H1 (cell line): ENCODE measurements at regions not wholly inside any gene's neighbourhood (a gene's known extent, or its start where the extent isn't known, plus 50 kb on each side); places are given as distances from the start of the nearest gene placed in this dataset.

Experiments
- CEBPB ChIP-seq: IDR thresholded peaks from 2 replicates; pipeline ENCODE4 v1.6.1; 2012; ENCODE audit warnings: low read depth, low read length
- TF ChIP-seq, protein P1 (sequence below): fragments of 300-600 bp; sonication (generic); IDR thresholded peaks from 2 replicates; pipeline ENCODE4 v1.7.1; 2012; ENCODE audit warnings: low read length, moderate library complexity, mild to moderate bottlenecking, inconsistent platforms; ENCODE audit not compliant: insufficient replicate concordance
- TF ChIP-seq, protein P2 (sequence below): IDR thresholded peaks from 2 replicates; pipeline ENCODE4 v1.6.1; 2012; ENCODE audit warnings: inconsistent platforms

DNA sequence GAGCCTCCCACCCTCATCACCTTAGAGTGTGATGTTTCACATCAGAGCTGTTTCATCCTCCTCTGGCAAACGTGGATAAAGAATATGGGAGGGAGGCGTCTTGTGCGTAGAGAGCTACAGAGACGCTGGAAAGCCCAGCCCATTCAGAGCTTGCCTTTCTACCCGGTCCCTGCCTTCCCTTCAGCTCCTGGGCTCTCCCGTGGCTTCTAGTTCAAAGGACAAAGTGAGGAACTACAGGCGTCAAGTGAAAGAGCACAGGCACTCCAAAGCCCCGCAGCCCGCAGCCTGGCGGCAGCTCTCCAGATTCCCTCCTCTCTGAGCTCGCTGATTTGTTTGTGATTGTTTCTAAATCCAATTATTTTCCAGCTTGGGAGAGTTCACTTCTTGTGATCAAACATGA, 197.1 kb upstream of the IGF1R start (continued):
- TF ChIP-seq, protein P1, sequence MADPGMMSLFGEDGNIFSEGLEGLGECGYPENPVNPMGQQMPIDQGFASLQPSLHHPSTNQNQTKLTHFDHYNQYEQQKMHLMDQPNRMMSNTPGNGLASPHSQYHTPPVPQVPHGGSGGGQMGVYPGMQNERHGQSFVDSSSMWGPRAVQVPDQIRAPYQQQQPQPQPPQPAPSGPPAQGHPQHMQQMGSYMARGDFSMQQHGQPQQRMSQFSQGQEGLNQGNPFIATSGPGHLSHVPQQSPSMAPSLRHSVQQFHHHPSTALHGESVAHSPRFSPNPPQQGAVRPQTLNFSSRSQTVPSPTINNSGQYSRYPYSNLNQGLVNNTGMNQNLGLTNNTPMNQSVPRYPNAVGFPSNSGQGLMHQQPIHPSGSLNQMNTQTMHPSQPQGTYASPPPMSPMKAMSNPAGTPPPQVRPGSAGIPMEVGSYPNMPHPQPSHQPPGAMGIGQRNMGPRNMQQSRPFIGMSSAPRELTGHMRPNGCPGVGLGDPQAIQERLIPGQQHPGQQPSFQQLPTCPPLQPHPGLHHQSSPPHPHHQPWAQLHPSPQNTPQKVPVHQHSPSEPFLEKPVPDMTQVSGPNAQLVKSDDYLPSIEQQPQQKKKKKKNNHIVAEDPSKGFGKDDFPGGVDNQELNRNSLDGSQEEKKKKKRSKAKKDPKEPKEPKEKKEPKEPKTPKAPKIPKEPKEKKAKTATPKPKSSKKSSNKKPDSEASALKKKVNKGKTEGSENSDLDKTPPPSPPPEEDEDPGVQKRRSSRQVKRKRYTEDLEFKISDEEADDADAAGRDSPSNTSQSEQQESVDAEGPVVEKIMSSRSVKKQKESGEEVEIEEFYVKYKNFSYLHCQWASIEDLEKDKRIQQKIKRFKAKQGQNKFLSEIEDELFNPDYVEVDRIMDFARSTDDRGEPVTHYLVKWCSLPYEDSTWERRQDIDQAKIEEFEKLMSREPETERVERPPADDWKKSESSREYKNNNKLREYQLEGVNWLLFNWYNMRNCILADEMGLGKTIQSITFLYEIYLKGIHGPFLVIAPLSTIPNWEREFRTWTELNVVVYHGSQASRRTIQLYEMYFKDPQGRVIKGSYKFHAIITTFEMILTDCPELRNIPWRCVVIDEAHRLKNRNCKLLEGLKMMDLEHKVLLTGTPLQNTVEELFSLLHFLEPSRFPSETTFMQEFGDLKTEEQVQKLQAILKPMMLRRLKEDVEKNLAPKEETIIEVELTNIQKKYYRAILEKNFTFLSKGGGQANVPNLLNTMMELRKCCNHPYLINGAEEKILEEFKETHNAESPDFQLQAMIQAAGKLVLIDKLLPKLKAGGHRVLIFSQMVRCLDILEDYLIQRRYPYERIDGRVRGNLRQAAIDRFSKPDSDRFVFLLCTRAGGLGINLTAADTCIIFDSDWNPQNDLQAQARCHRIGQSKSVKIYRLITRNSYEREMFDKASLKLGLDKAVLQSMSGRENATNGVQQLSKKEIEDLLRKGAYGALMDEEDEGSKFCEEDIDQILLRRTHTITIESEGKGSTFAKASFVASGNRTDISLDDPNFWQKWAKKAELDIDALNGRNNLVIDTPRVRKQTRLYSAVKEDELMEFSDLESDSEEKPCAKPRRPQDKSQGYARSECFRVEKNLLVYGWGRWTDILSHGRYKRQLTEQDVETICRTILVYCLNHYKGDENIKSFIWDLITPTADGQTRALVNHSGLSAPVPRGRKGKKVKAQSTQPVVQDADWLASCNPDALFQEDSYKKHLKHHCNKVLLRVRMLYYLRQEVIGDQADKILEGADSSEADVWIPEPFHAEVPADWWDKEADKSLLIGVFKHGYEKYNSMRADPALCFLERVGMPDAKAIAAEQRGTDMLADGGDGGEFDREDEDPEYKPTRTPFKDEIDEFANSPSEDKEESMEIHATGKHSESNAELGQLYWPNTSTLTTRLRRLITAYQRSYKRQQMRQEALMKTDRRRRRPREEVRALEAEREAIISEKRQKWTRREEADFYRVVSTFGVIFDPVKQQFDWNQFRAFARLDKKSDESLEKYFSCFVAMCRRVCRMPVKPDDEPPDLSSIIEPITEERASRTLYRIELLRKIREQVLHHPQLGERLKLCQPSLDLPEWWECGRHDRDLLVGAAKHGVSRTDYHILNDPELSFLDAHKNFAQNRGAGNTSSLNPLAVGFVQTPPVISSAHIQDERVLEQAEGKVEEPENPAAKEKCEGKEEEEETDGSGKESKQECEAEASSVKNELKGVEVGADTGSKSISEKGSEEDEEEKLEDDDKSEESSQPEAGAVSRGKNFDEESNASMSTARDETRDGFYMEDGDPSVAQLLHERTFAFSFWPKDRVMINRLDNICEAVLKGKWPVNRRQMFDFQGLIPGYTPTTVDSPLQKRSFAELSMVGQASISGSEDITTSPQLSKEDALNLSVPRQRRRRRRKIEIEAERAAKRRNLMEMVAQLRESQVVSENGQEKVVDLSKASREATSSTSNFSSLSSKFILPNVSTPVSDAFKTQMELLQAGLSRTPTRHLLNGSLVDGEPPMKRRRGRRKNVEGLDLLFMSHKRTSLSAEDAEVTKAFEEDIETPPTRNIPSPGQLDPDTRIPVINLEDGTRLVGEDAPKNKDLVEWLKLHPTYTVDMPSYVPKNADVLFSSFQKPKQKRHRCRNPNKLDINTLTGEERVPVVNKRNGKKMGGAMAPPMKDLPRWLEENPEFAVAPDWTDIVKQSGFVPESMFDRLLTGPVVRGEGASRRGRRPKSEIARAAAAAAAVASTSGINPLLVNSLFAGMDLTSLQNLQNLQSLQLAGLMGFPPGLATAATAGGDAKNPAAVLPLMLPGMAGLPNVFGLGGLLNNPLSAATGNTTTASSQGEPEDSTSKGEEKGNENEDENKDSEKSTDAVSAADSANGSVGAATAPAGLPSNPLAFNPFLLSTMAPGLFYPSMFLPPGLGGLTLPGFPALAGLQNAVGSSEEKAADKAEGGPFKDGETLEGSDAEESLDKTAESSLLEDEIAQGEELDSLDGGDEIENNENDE: no peak
- TF ChIP-seq, protein P2, sequence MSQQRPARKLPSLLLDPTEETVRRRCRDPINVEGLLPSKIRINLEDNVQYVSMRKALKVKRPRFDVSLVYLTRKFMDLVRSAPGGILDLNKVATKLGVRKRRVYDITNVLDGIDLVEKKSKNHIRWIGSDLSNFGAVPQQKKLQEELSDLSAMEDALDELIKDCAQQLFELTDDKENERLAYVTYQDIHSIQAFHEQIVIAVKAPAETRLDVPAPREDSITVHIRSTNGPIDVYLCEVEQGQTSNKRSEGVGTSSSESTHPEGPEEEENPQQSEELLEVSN: peak; percentile 66
- no peak for TF ChIP-seq CEBPB
